NCI-H2227 treated with DMSO at 0.1 percent for 48 hours (cell line): ENCODE measurements at regions not wholly inside any gene's neighbourhood (a gene's known extent, or its start where the extent isn't known, plus 50 kb on each side); places are given as distances from the start of the nearest gene placed in this dataset.

Source experiments
- DNase-seq: peaks from one replicate; lab custom pipeline; 2025; lab: John Stamatoyannopoulos, UW

GRCh38 chr13:111517641-111518010 lies 197.2 kb downstream of the TEX29 start:
- DNase-seq = no peak

GRCh38 chr13:111518161-111518792 lies 197.8 kb downstream of the TEX29 start:
- DNase-seq = no peak

GRCh38 chr13:111519041-111519440 lies 198.6 kb downstream of the TEX29 start:
- DNase-seq = no peak

GRCh38 chr13:111519490-111520170 lies 199.2 kb downstream of the TEX29 start:
- no peak for DNase-seq

GRCh38 chr13:111521030-111521429 lies 200.6 kb downstream of the TEX29 start:
- no peak for DNase-seq

- DNase-seq = no peak
Observed at GRCh38 chr13:111521691-111522229, 201.3 kb downstream of the TEX29 start.

GRCh38 chr13:111525320-111526118 lies 205.1 kb downstream of the TEX29 start:
- DNase-seq = no peak

GRCh38 chr13:111526922-111527321 lies 206.5 kb downstream of the TEX29 start:
- no peak for DNase-seq

- no peak for DNase-seq
Observed at GRCh38 chr13:111527614-111528229, 207.3 kb downstream of the TEX29 start.

GRCh38 chr13:111528513-111528912 lies 208.1 kb downstream of the TEX29 start:
- no peak for DNase-seq

GRCh38 chr13:111530137-111530870 lies 209.9 kb downstream of the TEX29 start:
- DNase-seq = no peak

GRCh38 chr13:111531505-111531904 lies 211.1 kb downstream of the TEX29 start:
- DNase-seq = peak; percentile 50

GRCh38 chr13:111532111-111532510 lies 211.7 kb downstream of the TEX29 start:
- DNase-seq = no peak

- peak; percentile 44 for DNase-seq
Observed at GRCh38 chr13:111533900-111534683, 213.7 kb downstream of the TEX29 start.

GRCh38 chr13:111534751-111535522 lies 214.5 kb downstream of the TEX29 start:
- DNase-seq = peak; percentile 55

GRCh38 chr13:111535523-111535811 lies 215.0 kb downstream of the TEX29 start:
- DNase-seq = peak; percentile 55

GRCh38 chr13:111536075-111536642 lies 215.7 kb downstream of the TEX29 start:
- DNase-seq = no peak

GRCh38 chr13:111537115-111537728 lies 216.8 kb downstream of the TEX29 start:
- no peak for DNase-seq

- no peak for DNase-seq
Observed at GRCh38 chr13:111537843-111538499, 217.5 kb downstream of the TEX29 start.
